ENCODE measurements at regions not wholly inside any gene's neighbourhood (a gene's known extent, or its start where the extent isn't known, plus 50 kb on each side); places are given as distances from the start of the nearest gene placed in this dataset.

DNA sequence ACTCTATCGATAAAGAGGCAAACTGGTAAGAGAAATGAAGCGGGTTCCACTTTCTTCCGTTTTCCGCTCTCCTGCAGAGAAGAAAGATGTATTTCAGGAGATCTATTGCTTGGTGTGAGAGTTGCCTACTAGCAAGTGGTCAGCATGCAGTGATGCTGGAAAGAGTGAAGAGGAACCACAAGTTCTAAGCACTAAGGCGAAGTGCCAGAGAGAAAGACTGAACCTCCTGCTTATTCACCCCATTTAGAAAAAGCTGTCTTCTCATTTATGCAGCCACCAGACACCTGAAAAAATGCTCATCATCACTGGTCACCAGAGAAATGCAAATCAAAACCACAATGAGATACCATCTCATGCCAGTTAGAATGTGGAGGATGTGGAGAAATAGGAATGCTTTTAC lies 78.7 kb upstream of the GPC6 start:
- WGBS = 98% methylated on average over 5 of the region's 5 CpGs
- H3K23ac ChIP-seq (ENCODE audit: low read length in 2 of 2) = no peak overlapping the region
- H3K9ac ChIP-seq (ENCODE audit: low read length) = no peak overlapping the region
- no peak overlapping the region for H3K4me2 ChIP-seq (ENCODE audit: low read length, poor library complexity, severe bottlenecking)
- DNase-seq = no peak
- H2BK12ac ChIP-seq (ENCODE audit: low read length in 2 of 2) = no peak overlapping the region
- H4K91ac ChIP-seq (ENCODE audit: low read length) = no peak overlapping the region
- H3K18ac ChIP-seq (ENCODE audit: low read depth in 1 of 2, low read length in 2 of 2) = no peak overlapping the region
- no peak overlapping the region for H2BK5ac ChIP-seq (ENCODE audit: low read depth, low read length, poor library complexity, severe bottlenecking)
- no peak overlapping the region for H2AK5ac ChIP-seq (ENCODE audit: low read length, severe bottlenecking)
- H3K4me3 ChIP-seq (ENCODE audit: insufficient read depth in 1 of 2, low read depth in 1 of 2, low read length in 2 of 2) = no peak overlapping the region
- no peaks in the 10 kb centered on the region for H3K4me1 ChIP-seq (ENCODE audit: control insufficient read depth, insufficient read depth, low read depth, low read length)
- H3K79me1 ChIP-seq (replicated peaks; ENCODE audit: low read length, poor library complexity, severe bottlenecking) = no peaks in the 10 kb centered on the region
- H3K27me3 ChIP-seq (ENCODE audit: control insufficient read depth in 1 of 2, insufficient read depth in 1 of 2, low read length in 2 of 2) = no peaks in the 10 kb centered on the region
- H2BK15ac ChIP-seq (ENCODE audit: low read depth, poor library complexity, severe bottlenecking) = no peak overlapping the region
- H3K27ac ChIP-seq (ENCODE audit: low read length, poor library complexity, severe bottlenecking) = no peak overlapping the region
- no peak overlapping the region for H2AFZ ChIP-seq (ENCODE audit: low read depth, low read length)
- no peaks in the 10 kb centered on the region for H3K9me3 ChIP-seq (ENCODE audit: control insufficient read depth, low read length)
- H3K36me3 ChIP-seq (ENCODE audit: control insufficient read depth in 1 of 2, insufficient read depth in 2 of 2, low read depth in 1 of 2, low read length in 2 of 2) = no peaks in the 10 kb centered on the region
- no peak overlapping the region for H2BK120ac ChIP-seq (ENCODE audit: low read depth, low read length)
- H3K14ac ChIP-seq (ENCODE audit: low read length in 2 of 2) = no peak overlapping the region
- no peak overlapping the region for H3K4ac ChIP-seq (ENCODE audit: low read depth in 1 of 2, low read length in 2 of 2)
- H4K8ac ChIP-seq (ENCODE audit: low read length) = no peak overlapping the region

DNA sequence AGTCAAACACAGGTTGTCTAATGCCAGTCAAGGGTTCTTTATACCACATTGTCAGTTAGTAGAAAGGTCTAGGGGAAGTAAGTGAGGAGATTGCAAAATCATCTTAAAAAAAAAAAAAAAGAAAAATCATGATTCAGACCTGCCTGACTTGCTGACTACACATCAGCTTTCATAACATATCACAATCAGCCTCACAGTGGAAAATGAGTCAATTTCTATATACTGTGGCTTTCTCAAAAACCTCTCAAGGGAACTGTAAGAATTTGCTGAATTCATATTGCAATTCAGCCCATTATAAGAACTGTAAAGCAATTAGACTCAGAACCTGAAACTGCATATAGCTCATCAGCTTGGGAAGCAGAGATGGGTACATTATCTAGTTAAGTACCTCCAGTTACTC lies 75.3 kb upstream of the GPC6 start:
- no peak overlapping the region for H3K14ac ChIP-seq (ENCODE audit: low read length in 2 of 2)
- no peak overlapping the region for H3K4me2 ChIP-seq (ENCODE audit: low read length, poor library complexity, severe bottlenecking)
- no peak overlapping the region for H2BK12ac ChIP-seq (ENCODE audit: low read length in 2 of 2)
- H3K27me3 ChIP-seq (ENCODE audit: control insufficient read depth in 1 of 2, insufficient read depth in 1 of 2, low read length in 2 of 2) = no peaks in the 10 kb centered on the region
- H3K4ac ChIP-seq (ENCODE audit: low read depth in 1 of 2, low read length in 2 of 2) = no peak overlapping the region
- H2AK5ac ChIP-seq (ENCODE audit: low read length, severe bottlenecking) = no peak overlapping the region
- H4K8ac ChIP-seq (ENCODE audit: low read length) = no peak overlapping the region
- no peak overlapping the region for H3K27ac ChIP-seq (ENCODE audit: low read length, poor library complexity, severe bottlenecking)
- no peak overlapping the region for H3K23ac ChIP-seq (ENCODE audit: low read length in 2 of 2)
- H2BK15ac ChIP-seq (ENCODE audit: low read depth, poor library complexity, severe bottlenecking) = no peak overlapping the region
- H2AFZ ChIP-seq (ENCODE audit: low read depth, low read length) = no peak overlapping the region
- H3K4me1 ChIP-seq (ENCODE audit: control insufficient read depth, insufficient read depth, low read depth, low read length) = no peaks in the 10 kb centered on the region
- H3K79me1 ChIP-seq (replicated peaks; ENCODE audit: low read length, poor library complexity, severe bottlenecking) = no peaks in the 10 kb centered on the region
- no peak overlapping the region for H2BK120ac ChIP-seq (ENCODE audit: low read depth, low read length)
- H3K9ac ChIP-seq (ENCODE audit: low read length) = peak overlapping the region; percentile 43
- no peak overlapping the region for H3K18ac ChIP-seq (ENCODE audit: low read depth in 1 of 2, low read length in 2 of 2)
- no peak overlapping the region for H4K91ac ChIP-seq (ENCODE audit: low read length)
- no peaks in the 10 kb centered on the region for H3K9me3 ChIP-seq (ENCODE audit: control insufficient read depth, low read length)
- peak; percentile 70 for DNase-seq
- no peak overlapping the region for H3K4me3 ChIP-seq (ENCODE audit: insufficient read depth in 1 of 2, low read depth in 1 of 2, low read length in 2 of 2)
- no peaks in the 10 kb centered on the region for H3K36me3 ChIP-seq (ENCODE audit: control insufficient read depth in 1 of 2, insufficient read depth in 2 of 2, low read depth in 1 of 2, low read length in 2 of 2)
- H2BK5ac ChIP-seq (ENCODE audit: low read depth, low read length, poor library complexity, severe bottlenecking) = no peak overlapping the region

DNA sequence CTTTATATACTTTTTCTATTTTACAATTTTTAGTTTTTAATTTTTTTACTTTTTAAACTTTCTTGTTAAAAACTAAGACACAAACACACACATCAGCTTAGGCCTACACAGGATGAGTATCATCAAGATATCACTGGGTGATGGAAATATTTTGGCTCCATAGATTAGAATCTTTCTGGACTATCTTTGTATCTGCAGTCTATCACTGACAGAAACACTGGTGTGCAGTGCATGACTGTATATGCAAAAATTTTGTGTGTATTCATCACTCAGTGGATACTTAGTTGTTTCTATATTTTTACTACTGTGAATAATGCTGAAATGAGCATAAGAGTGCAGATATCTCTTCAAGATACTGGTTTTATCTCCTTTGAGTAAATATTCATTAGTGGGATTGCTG lies 68.0 kb upstream of the GPC6 start:
- Histone ChIP-seq H3K4ac (ENCODE audit: low read depth in 1 of 2, low read length in 2 of 2) (no peak overlapping the region), H3K79me1 (replicated peaks; ENCODE audit: low read length, poor library complexity, severe bottlenecking) (no peaks in the 10 kb centered on the region), H3K9ac (ENCODE audit: low read length) (no peak overlapping the region), H2BK12ac (ENCODE audit: low read length in 2 of 2) (no peak overlapping the region), H3K4me3 (ENCODE audit: insufficient read depth in 1 of 2, low read depth in 1 of 2, low read length in 2 of 2) (no peak overlapping the region), H3K27me3 (ENCODE audit: control insufficient read depth in 1 of 2, insufficient read depth in 1 of 2, low read length in 2 of 2) (no peaks in the 10 kb centered on the region), H4K8ac (ENCODE audit: low read length) (no peak overlapping the region), H3K36me3 (ENCODE audit: control insufficient read depth in 1 of 2, insufficient read depth in 2 of 2, low read depth in 1 of 2, low read length in 2 of 2) (no peaks in the 10 kb centered on the region), H3K18ac (ENCODE audit: low read depth in 1 of 2, low read length in 2 of 2) (no peak overlapping the region), H2BK120ac (ENCODE audit: low read depth, low read length) (no peak overlapping the region), H2AK5ac (ENCODE audit: low read length, severe bottlenecking) (no peak overlapping the region), H3K4me2 (ENCODE audit: low read length, poor library complexity, severe bottlenecking) (no peak overlapping the region), H3K27ac (ENCODE audit: low read length, poor library complexity, severe bottlenecking) (no peak overlapping the region), H3K14ac (ENCODE audit: low read length in 2 of 2) (no peak overlapping the region), H3K23ac (ENCODE audit: low read length in 2 of 2) (no peak overlapping the region), H2BK5ac (ENCODE audit: low read depth, low read length, poor library complexity, severe bottlenecking) (no peak overlapping the region), H3K9me3 (ENCODE audit: control insufficient read depth, low read length) (peaks cover 10% of the 10 kb centered on the region), H2AFZ (ENCODE audit: low read depth, low read length) (no peak overlapping the region), H3K4me1 (ENCODE audit: control insufficient read depth, insufficient read depth, low read depth, low read length) (no peaks in the 10 kb centered on the region), H4K91ac (ENCODE audit: low read length) (no peak overlapping the region), H2BK15ac (ENCODE audit: low read depth, poor library complexity, severe bottlenecking) (no peak overlapping the region)
- no peak for DNase-seq

DNA sequence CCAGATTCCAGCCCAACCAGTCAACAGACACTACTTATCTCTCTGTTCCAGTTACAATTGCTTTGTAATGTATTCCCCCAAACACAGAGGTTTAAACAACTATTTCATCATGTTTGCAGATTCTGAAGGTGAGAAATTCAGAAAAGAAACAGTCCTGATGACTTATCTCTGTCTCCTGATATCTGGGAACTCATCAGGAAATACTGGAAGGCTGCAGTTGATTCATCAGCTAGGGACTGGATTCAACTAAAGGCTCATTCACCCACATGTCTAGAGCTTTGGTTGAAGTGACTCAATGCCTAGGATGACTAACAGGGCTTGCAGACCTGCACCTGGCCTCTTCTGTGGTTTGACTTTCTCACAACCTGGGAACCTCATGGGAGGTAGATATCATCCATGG lies 56.6 kb upstream of the GPC6 start:
- Histone ChIP-seq H3K18ac (ENCODE audit: low read depth in 1 of 2, low read length in 2 of 2) (no peak overlapping the region), H3K4ac (ENCODE audit: low read depth in 1 of 2, low read length in 2 of 2) (no peak overlapping the region), H4K8ac (ENCODE audit: low read length) (no peak overlapping the region), H3K27me3 (ENCODE audit: control insufficient read depth in 1 of 2, insufficient read depth in 1 of 2, low read length in 2 of 2) (no peaks in the 10 kb centered on the region), H3K79me1 (replicated peaks; ENCODE audit: low read length, poor library complexity, severe bottlenecking) (no peaks in the 10 kb centered on the region), H4K91ac (ENCODE audit: low read length) (no peak overlapping the region), H2BK12ac (ENCODE audit: low read length in 2 of 2) (no peak overlapping the region), H2BK5ac (ENCODE audit: low read depth, low read length, poor library complexity, severe bottlenecking) (no peak overlapping the region), H3K4me1 (ENCODE audit: control insufficient read depth, insufficient read depth, low read depth, low read length) (no peaks in the 10 kb centered on the region), H2AK5ac (ENCODE audit: low read length, severe bottlenecking) (no peak overlapping the region), H3K36me3 (ENCODE audit: control insufficient read depth in 1 of 2, insufficient read depth in 2 of 2, low read depth in 1 of 2, low read length in 2 of 2) (no peaks in the 10 kb centered on the region), H3K9ac (ENCODE audit: low read length) (no peak overlapping the region), H3K4me3 (ENCODE audit: insufficient read depth in 1 of 2, low read depth in 1 of 2, low read length in 2 of 2) (no peak overlapping the region), H2BK120ac (ENCODE audit: low read depth, low read length) (no peak overlapping the region), H3K4me2 (ENCODE audit: low read length, poor library complexity, severe bottlenecking) (no peak overlapping the region), H3K14ac (ENCODE audit: low read length in 2 of 2) (no peak overlapping the region), H3K9me3 (ENCODE audit: control insufficient read depth, low read length) (peaks cover 5% of the 10 kb centered on the region), H2BK15ac (ENCODE audit: low read depth, poor library complexity, severe bottlenecking) (no peak overlapping the region), H3K23ac (ENCODE audit: low read length in 2 of 2) (no peak overlapping the region), H2AFZ (ENCODE audit: low read depth, low read length) (no peak overlapping the region), H3K27ac (ENCODE audit: low read length, poor library complexity, severe bottlenecking) (no peak overlapping the region)
- peak; percentile 66 for DNase-seq
